ENCODE measurements at regions not wholly inside any gene's neighbourhood (a gene's known extent, or its start where the extent isn't known, plus 50 kb on each side); places are given as distances from the start of the nearest gene placed in this dataset.

DNA sequence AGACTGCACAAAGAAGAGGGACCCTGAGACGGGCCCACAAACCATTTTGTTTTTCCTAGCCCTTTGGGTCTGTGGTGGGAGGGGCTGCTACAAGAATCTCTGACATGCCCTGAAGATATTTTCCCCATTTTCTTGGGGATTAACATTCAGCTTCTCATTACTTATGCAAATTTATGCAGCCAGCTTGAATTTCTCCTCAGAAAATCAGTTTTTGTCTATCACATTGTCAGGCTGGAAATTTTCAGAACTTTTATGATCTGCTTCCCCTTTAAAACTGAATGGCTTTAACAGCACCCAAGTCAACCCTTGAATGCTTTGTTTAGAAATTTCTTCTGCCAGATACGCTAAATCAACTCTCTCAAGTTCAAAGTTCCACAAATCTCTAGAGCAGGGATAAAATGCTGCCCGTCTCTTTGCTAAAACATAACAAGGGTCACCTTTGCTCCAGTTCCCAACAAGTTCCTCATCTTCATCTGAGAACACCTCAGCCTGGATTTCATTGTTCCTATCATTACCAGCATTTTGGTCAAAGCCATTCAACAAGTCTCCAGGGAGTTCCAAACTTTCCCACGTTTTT, 560.0 kb upstream of the KCND2 start:
- no peaks in the 10 kb centered on the region for H3K9me3 ChIP-seq
- H3K4me2 ChIP-seq: no peak overlapping the region
- FAIRE-seq: no peak
- DNase-seq (ENCODE audit: low read depth in 1 of 2, low spot score in 1 of 2): no peak
- ATAC-seq: no peak
- H3K27ac ChIP-seq: no peak overlapping the region
- 25% methylated on average over 4 of the region's 4 CpGs for whole genome bisulfite sequencing (ENCODE audit: missing lambda C conversion rate)
- no peak overlapping the region for H3K4me3 ChIP-seq
- H3K4me1 ChIP-seq: no peaks in the 10 kb centered on the region
- POLR2A ChIA-PET: no interaction called here
- TF ChIP-seq, protein P1, sequence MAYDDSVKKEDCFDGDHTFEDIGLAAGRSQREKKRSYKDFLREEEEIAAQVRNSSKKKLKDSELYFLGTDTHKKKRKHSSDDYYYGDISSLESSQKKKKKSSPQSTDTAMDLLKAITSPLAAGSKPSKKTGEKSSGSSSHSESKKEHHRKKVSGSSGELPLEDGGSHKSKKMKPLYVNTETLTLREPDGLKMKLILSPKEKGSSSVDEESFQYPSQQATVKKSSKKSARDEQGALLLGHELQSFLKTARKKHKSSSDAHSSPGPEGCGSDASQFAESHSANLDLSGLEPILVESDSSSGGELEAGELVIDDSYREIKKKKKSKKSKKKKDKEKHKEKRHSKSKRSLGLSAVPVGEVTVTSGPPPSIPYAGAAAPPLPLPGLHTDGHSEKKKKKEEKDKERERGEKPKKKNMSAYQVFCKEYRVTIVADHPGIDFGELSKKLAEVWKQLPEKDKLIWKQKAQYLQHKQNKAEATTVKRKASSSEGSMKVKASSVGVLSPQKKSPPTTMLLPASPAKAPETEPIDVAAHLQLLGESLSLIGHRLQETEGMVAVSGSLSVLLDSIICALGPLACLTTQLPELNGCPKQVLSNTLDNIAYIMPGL (CRISPR knock-in tag; IDR thresholded peaks at IDR 0.05; ENCODE audit: borderline replicate concordance): no peak
- TF ChIP-seq TP53 (CRISPR knock-in tag; IDR thresholded peaks at IDR 0.05): no peak
- no peak for TF ChIP-seq HEYL (CRISPR knock-in tag; IDR thresholded peaks at IDR 0.05)
- no peak for TF ChIP-seq EHF (CRISPR knock-in tag; IDR thresholded peaks at IDR 0.05)
- TF ChIP-seq, protein P2, sequence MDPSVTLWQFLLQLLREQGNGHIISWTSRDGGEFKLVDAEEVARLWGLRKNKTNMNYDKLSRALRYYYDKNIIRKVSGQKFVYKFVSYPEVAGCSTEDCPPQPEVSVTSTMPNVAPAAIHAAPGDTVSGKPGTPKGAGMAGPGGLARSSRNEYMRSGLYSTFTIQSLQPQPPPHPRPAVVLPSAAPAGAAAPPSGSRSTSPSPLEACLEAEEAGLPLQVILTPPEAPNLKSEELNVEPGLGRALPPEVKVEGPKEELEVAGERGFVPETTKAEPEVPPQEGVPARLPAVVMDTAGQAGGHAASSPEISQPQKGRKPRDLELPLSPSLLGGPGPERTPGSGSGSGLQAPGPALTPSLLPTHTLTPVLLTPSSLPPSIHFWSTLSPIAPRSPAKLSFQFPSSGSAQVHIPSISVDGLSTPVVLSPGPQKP (IDR thresholded peaks at IDR 0.05; ENCODE audit: low read depth, low read length): no peak
- no peak for TF ChIP-seq POLR2A (IDR thresholded peaks at IDR 0.05; ENCODE audit: low read length)
- TF ChIP-seq ESRRA (IDR thresholded peaks at IDR 0.05; ENCODE audit: borderline replicate concordance, low read length): no peak
- TF ChIP-seq NPAS2 (CRISPR knock-in tag; IDR thresholded peaks at IDR 0.05; ENCODE audit: borderline replicate concordance): no peak
- no peak for TF ChIP-seq FOXS1 (CRISPR knock-in tag; IDR thresholded peaks at IDR 0.05)
- CTCF ChIA-PET: no interaction called here

DNA sequence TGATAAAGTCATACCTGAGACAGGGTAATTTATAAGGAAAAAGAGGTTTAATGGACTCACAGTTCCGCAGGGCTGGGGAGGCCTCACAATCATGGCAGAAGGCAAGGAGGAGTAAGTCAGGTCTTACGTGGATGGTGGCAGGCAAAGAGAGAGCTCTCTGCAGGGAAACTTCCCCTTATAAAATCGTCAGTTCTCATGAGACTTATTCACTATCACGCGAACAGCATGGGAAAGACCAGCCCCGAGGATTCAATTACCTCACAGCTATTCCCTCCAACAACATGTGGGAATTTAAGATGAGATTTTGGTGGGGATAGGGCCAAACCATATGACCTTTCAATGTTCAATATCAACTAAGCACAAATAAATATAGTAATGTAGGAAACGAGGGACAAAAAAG, 559.4 kb upstream of the KCND2 start:
- Histone ChIP-seq H3K4me3 (no peak overlapping the region), H3K4me1 (no peaks in the 10 kb centered on the region), H3K4me2 (no peak overlapping the region), H3K27ac (no peak overlapping the region), H3K9me3 (no peaks in the 10 kb centered on the region)
- no peak for FAIRE-seq
- no peak for TF ChIP-seq MAFK (IDR thresholded peaks at IDR 0.05; ENCODE audit: partially characterized antibody)
- TF ChIP-seq RAD21 (conservative IDR thresholded peaks at IDR 0.05 in 1 of 2, IDR thresholded peaks at IDR 0.05 in 1 of 2): no peak
- TF ChIP-seq, protein P3, sequence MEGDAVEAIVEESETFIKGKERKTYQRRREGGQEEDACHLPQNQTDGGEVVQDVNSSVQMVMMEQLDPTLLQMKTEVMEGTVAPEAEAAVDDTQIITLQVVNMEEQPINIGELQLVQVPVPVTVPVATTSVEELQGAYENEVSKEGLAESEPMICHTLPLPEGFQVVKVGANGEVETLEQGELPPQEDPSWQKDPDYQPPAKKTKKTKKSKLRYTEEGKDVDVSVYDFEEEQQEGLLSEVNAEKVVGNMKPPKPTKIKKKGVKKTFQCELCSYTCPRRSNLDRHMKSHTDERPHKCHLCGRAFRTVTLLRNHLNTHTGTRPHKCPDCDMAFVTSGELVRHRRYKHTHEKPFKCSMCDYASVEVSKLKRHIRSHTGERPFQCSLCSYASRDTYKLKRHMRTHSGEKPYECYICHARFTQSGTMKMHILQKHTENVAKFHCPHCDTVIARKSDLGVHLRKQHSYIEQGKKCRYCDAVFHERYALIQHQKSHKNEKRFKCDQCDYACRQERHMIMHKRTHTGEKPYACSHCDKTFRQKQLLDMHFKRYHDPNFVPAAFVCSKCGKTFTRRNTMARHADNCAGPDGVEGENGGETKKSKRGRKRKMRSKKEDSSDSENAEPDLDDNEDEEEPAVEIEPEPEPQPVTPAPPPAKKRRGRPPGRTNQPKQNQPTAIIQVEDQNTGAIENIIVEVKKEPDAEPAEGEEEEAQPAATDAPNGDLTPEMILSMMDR (IDR thresholded peaks at IDR 0.05): no peak
- TF ChIP-seq, protein P4, sequence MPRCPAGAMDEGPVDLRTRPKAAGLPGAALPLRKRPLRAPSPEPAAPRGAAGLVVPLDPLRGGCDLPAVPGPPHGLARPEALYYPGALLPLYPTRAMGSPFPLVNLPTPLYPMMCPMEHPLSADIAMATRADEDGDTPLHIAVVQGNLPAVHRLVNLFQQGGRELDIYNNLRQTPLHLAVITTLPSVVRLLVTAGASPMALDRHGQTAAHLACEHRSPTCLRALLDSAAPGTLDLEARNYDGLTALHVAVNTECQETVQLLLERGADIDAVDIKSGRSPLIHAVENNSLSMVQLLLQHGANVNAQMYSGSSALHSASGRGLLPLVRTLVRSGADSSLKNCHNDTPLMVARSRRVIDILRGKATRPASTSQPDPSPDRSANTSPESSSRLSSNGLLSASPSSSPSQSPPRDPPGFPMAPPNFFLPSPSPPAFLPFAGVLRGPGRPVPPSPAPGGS (IDR thresholded peaks at IDR 0.05): no peak
- no peak for TF ChIP-seq RFX5 (IDR thresholded peaks at IDR 0.05)
- TF ChIP-seq, protein P5, sequence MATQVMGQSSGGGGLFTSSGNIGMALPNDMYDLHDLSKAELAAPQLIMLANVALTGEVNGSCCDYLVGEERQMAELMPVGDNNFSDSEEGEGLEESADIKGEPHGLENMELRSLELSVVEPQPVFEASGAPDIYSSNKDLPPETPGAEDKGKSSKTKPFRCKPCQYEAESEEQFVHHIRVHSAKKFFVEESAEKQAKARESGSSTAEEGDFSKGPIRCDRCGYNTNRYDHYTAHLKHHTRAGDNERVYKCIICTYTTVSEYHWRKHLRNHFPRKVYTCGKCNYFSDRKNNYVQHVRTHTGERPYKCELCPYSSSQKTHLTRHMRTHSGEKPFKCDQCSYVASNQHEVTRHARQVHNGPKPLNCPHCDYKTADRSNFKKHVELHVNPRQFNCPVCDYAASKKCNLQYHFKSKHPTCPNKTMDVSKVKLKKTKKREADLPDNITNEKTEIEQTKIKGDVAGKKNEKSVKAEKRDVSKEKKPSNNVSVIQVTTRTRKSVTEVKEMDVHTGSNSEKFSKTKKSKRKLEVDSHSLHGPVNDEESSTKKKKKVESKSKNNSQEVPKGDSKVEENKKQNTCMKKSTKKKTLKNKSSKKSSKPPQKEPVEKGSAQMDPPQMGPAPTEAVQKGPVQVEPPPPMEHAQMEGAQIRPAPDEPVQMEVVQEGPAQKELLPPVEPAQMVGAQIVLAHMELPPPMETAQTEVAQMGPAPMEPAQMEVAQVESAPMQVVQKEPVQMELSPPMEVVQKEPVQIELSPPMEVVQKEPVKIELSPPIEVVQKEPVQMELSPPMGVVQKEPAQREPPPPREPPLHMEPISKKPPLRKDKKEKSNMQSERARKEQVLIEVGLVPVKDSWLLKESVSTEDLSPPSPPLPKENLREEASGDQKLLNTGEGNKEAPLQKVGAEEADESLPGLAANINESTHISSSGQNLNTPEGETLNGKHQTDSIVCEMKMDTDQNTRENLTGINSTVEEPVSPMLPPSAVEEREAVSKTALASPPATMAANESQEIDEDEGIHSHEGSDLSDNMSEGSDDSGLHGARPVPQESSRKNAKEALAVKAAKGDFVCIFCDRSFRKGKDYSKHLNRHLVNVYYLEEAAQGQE (IDR thresholded peaks at IDR 0.05): no peak
- no peak for TF ChIP-seq ZNF302 (CRISPR knock-in tag; IDR thresholded peaks at IDR 0.05)
- TF ChIP-seq, protein P6, sequence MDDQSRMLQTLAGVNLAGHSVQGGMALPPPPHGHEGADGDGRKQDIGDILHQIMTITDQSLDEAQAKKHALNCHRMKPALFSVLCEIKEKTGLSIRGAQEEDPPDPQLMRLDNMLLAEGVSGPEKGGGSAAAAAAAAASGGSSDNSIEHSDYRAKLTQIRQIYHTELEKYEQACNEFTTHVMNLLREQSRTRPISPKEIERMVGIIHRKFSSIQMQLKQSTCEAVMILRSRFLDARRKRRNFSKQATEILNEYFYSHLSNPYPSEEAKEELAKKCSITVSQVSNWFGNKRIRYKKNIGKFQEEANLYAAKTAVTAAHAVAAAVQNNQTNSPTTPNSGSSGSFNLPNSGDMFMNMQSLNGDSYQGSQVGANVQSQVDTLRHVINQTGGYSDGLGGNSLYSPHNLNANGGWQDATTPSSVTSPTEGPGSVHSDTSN (IDR thresholded peaks at IDR 0.05): no peak
- TF ChIP-seq, protein P7, sequence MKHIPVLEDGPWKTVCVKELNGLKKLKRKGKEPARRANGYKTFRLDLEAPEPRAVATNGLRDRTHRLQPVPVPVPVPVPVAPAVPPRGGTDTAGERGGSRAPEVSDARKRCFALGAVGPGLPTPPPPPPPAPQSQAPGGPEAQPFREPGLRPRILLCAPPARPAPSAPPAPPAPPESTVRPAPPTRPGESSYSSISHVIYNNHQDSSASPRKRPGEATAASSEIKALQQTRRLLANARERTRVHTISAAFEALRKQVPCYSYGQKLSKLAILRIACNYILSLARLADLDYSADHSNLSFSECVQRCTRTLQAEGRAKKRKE (CRISPR knock-in tag; IDR thresholded peaks at IDR 0.05; ENCODE audit: low read depth): no peak
- TF ChIP-seq EHF (CRISPR knock-in tag; IDR thresholded peaks at IDR 0.05): no peak
- no peak for TF ChIP-seq CHD2 (IDR thresholded peaks at IDR 0.05; ENCODE audit: low read length, partially characterized antibody)
- no peak for DNase-seq (ENCODE audit: low read depth in 1 of 2, low spot score in 1 of 2)
- CTCF ChIA-PET: no interaction called here
- POLR2A ChIA-PET: no interaction called here
- WGBS (ENCODE audit: missing lambda C conversion rate): 36% methylated on average over 7 of the region's 7 CpGs
- ATAC-seq: no peak
